Ishikawa (cell line): ENCODE measurements at regions not wholly inside any gene's neighbourhood (a gene's known extent, or its start where the extent isn't known, plus 50 kb on each side); places are given as distances from the start of the nearest gene placed in this dataset.

Experiments
- CEBPB ChIP-seq: IDR thresholded peaks from 2 replicates; pipeline ENCODE4 v1.6.1; 2012
- TF ChIP-seq, protein P1 (sequence below): IDR thresholded peaks from 2 replicates; pipeline ENCODE4 v1.6.1; 2012; ENCODE audit warnings: low read depth, mild to moderate bottlenecking

DNA sequence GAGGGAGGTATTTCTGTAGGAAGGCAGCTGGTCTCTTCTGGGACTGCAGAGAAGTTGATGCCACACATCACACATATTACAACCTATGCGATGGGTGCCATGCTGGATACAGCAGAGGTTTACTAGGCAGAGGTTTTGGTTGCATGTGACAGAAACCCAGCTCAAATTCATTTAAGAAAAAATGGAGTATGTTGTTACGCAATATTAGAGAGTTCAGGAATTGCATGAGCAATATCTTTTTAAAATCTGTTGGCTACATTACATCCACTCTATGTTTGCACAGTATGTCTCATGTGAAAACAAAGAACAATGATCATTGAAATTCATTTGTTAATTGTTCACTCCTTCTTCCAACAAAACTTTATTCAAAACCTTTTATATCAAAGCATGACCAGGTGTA lies 425.2 kb downstream of the RWDD3 start:
- no peak for TF ChIP-seq CEBPB
- TF ChIP-seq, protein P1, sequence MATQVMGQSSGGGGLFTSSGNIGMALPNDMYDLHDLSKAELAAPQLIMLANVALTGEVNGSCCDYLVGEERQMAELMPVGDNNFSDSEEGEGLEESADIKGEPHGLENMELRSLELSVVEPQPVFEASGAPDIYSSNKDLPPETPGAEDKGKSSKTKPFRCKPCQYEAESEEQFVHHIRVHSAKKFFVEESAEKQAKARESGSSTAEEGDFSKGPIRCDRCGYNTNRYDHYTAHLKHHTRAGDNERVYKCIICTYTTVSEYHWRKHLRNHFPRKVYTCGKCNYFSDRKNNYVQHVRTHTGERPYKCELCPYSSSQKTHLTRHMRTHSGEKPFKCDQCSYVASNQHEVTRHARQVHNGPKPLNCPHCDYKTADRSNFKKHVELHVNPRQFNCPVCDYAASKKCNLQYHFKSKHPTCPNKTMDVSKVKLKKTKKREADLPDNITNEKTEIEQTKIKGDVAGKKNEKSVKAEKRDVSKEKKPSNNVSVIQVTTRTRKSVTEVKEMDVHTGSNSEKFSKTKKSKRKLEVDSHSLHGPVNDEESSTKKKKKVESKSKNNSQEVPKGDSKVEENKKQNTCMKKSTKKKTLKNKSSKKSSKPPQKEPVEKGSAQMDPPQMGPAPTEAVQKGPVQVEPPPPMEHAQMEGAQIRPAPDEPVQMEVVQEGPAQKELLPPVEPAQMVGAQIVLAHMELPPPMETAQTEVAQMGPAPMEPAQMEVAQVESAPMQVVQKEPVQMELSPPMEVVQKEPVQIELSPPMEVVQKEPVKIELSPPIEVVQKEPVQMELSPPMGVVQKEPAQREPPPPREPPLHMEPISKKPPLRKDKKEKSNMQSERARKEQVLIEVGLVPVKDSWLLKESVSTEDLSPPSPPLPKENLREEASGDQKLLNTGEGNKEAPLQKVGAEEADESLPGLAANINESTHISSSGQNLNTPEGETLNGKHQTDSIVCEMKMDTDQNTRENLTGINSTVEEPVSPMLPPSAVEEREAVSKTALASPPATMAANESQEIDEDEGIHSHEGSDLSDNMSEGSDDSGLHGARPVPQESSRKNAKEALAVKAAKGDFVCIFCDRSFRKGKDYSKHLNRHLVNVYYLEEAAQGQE: no peak
